SK-N-DZ (cell line): ENCODE measurements at regions not wholly inside any gene's neighbourhood (a gene's known extent, or its start where the extent isn't known, plus 50 kb on each side); places are given as distances from the start of the nearest gene placed in this dataset.
"Not testable (repeated sequence)": the region's sequence is repeated elsewhere in the genome, so short reads cannot be mapped to it uniquely, and the experiment has no call there.

Experiments used
- DNase-seq: peaks from one replicate; pipeline ENCODE4 v3.0.0-alpha.2; 2015; ENCODE audit warnings: low spot score

DNA sequence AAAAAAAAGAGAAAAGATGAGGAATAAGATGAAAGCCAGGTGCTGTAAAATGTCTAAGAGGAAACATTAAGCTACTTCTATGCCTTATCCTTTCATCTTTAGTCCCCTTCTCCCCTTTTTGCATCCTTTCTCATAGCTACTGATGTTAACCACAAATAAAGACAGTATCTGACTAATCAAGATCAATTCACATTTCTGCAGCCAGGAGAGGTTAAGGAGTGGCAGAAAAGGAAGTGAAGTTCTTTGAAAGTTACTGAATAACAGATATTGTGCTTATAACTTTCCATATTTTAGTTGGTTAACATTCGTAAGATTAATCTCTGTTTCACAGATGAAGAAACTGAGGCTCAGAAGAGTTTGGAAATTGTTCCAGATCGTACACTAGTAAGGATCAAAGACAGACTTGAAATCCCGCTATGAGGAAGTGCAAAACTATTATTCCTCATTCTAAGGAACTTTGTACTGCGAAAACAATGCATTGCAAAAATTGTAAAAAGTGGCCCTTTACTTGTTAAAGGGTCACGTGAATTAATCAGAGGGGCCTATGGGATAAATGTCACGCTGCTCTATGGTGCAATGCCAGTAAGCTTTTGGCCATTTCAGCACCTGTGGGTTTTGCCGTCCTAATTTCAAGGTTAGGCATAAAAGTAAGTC, 117.7 kb upstream of the GRM7 start:
- DNase-seq = no peak

DNA sequence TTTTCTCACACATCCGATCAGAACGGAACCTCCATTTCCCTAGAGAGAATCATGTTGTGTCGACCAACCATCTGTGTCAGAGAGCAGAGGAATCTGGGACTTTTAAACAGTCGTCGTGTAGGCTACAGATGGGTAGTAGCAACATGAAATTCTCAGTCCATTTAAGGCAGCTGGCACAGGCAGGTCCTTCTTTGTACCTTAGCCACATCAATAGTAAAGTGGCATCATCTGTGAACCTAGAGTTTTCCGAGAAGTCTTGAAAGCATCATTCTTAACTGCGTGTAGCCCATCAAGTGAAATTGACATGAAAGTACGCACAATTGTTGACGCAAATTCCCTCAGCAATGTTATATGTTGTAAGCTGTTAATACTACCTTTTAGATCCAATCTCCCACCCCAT, 114.5 kb upstream of the GRM7 start:
- no peak for DNase-seq

DNA sequence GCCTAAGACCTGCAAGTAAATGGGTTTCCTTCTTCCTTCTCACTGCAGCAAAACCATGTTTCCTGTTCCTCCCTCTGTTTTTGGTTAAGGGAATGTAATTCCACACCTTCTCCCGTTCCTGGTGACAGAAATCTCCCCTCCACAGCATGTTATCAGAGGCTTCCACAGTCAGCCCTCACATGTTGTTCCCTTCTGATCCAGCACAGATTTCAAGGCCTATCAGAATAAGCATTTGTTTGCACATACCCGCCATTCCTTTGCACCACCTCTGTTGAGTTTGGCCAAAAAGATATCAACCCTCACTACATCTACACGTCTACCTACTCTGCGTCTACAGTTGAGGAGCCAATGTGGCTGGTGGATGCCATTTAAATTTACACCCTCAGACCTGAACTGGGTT, 113.9 kb upstream of the GRM7 start:
- DNase-seq = no peak

DNA sequence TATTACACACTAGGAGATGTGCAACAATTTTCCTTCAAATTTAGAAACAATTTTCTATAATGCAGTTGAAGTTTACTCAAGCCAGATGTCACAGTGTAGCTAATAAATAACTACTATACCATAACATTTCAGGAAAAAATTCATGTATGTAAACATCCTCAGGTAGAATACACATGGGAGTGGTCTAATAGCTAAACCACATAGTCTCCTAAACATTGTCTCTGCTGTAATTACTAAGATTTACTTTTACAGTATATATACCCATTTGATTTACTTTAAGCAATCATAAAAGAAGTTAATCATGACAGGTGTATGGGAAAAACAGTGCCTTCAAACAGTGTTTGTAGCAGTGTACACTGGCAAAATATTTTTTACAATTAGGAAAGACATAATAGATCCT, 110.1 kb upstream of the GRM7 start:
- no peak for DNase-seq

DNA sequence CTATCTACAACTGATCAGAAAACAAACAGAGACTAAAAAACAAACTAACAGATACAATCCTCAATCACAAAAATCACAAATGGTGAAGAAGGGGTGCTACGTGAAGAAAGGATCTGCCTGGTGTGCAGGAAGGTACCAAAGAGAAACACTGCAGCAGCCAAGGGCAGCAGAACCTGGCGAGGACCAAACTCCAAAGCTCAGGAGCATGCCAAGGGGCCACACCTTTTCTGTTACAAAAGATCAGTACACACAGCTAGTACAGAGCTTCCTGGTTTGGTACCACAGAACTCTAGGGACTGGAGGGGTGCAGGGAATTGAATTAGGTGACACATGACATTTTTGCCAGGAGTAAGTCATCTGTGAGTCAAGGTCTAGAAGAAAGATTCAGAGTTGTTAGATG, 107.4 kb upstream of the GRM7 start:
- no peak for DNase-seq

DNA sequence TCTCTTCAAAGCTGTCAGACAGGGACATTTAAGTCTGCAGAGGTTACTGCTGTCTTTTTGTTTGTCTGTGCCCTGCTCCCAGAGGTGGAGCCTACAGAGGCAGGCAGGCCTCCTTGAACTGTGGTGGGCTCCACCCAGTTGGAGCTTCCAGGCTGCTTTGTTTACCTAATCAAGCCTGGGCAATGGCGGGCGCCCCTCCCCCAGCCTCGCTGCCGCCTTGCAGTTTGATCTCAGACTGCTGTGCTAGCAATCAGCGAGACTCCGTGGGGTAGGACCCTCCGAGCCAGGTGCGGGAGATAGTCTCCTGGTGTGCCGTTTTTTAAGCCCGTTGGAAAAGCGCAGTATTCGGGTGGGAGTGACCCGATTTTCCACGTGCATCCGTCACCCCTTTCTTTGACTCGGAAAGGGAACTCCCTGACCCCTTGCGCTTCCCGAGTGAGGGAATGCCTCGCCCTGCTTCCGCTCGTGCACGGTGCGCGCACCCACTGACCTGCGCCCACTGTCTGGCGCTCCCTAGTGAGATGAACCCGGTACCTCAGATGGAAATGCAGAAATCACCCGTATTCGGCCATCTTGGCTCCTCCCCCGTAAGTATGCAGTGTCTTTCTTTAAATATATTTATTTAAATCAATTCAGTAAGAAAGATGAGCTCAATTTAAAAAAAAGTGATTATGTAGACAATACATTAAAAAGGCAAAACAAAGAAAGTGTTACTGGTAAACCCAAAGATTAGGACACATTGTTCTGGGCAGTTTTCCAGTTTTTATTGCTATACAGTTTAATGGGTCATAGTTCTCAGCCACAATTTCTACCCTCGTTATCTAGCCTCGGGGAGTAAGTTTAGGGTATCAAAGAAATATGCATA, 91.2 kb upstream of the GRM7 start:
- DNase-seq = not testable (repeated sequence)

DNA sequence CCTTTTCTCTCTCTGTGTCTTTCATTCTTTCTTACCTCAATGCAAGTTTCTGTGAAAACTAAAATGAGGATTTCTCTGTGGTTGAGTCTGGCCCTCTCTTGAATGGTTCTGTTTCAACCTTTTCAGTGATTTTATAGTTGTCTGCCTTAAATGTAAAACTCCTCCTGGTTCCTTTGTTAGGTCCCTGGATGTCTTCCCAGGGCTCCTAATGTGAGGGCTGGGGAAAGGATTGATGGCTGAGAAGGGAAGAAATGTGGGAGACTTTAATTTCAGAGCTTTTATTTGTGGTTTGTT, 90.6 kb upstream of the GRM7 start:
- DNase-seq = no peak

DNA sequence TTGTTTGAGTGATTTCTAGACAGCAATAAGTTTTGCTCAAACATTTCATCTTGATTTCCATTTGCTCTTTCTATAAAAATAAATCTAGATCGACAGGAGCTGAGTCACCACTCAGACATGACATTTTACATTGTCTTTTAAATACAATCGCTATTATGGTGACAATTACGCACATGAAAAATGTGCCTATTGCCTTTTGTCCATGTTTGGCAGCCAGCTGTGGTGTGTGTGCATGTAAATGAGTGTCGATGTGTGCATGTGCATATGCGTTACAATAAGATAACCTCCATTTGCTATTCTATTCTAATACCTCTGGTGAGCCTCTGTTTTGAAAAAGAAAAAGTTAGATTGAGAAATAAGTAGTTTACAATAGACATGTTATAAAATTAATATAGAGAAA, 89.7 kb upstream of the GRM7 start:
- no peak for DNase-seq

DNA sequence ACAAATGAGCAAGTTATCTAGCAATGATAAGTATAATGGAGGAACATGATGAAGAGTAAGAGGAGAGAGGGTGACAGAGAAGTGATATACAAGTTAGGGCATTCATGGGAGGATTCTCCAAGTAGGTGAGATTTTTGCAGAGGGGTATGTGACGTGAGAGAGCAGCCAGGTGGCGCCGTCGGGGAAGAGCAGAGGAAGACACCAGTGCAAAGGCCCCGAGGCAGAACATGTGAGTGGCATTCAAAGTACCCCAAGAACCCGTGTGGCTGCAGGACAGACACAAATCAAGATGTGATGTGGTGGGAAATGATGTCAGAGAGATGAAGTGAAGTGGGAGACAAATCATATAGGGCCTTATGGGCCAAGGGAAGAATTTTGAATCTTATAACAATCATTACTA, 81.8 kb upstream of the GRM7 start:
- no peak for DNase-seq

DNA sequence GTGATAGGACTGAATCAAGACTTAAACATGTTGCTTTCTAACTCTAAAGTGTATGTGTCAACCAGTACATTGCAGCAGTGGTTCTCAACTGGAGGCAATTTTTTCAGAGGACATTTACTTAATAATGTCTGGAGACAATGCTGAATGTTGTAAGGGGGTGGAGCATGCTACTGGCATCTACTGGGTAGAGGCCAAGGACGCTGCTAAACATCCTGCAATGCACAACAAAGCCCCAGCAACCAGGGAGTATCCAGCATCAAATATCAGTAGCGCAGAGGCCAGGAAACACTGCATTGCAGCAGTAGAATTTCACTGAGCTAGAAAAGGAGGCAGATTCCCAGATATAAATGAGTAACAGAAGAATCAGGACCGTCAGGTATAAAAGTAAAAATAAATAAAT, 79.8 kb upstream of the GRM7 start:
- no peak for DNase-seq

DNA sequence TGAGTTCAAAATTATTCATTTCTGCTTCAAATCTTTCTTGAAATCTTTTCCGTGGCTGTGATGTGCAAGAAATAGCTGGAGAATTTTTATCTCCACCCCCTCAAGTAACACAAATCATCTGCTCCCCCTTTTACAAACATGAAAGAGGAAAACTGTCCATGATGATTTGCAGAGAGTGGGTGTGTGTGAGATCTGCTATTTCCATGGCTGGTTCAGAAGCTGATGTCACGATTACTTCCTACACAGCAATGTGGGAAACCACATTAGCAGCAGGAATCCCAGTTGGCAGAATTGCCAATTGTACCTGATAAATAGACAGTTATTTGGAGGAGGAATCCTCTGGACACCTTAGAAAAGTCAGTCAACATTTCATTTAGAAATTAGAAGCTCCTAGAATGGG, 75.2 kb upstream of the GRM7 start:
- DNase-seq = no peak

DNA sequence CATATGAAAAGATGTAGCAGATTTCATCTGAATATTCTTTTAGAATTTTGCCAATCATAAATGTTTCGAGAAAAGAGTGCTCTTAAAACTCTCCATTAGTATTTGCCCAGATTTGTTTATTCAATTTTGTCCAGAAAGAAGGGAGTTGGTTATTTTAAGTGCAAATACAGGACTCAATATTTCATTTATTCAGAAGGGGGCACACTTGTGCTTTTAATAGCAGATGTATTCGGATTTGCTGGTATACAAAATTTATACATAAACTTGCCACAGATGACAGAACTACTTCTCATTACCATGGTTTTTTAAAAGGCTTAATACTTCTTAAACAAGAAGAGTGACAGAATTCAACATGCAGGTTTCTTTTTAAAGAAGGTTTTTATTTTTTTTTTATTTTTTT, 69.8 kb upstream of the GRM7 start:
- DNase-seq = no peak

DNA sequence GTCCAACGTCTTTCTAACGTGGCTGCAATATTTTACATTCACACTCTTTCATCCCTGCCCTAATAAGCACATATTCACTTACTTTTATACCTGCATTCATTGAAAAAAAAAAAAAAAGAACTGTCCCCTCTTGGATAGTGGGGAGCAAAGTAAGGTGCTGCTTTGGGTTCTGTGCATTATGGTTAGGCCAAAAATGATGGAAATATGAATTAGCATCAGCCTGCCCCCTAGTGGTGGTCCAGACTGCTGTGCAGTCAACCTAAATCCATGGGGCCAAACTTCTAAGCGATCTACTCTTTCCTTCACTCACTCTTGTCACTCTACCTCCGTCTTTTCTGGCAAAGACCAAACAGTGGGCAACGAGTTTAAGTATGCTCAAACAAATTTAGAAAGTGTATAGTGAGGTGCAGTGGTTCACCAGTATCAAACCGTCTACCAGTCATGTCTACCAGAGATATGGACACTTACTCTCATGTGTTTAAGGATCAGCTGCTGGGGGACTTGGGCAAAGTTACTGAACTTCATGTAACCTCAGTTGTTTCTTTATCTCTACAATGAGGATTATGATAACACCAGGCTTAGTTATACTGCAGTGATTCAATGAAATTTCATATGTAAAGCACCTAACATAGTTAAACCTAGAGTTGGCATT, 61.5 kb upstream of the GRM7 start:
- DNase-seq = peak; percentile 65

DNA sequence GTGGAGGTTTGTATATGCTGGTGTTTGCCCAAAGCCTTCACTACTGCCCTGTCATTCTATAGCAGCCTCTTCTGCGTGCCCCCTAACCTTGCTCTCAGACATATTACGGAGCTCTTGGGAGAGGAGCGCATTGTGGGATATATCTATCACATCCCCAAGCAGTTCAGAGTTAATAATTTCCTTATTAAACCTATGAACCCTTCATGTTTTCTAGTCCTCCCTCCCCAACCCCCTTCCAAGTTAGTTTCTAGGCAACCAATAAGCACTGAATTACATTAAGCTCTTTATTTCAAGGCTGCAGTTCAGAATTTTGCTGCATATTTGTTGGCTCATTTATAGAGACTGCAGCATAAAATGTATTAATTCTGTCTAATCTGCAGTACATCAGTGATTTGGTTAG, 57.3 kb upstream of the GRM7 start:
- no peak for DNase-seq

DNA sequence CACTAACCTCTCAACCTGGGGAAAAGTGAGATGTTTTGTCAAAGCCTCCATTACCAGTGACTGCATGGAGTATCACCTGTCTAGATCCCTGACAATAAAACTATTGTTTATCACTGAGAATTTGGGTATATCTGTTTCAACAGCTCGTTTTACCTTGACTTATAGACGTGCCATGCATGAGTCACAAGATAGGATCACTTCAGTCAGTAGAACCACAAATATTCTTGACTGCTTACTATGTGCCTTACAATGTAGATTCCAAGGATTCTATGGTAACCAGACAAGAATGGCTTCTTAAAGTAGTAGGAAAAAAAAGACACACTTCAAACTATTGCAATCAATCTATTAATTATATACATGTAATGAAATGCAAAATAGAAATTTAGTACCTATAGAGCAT, 55.7 kb upstream of the GRM7 start:
- no peak for DNase-seq

DNA sequence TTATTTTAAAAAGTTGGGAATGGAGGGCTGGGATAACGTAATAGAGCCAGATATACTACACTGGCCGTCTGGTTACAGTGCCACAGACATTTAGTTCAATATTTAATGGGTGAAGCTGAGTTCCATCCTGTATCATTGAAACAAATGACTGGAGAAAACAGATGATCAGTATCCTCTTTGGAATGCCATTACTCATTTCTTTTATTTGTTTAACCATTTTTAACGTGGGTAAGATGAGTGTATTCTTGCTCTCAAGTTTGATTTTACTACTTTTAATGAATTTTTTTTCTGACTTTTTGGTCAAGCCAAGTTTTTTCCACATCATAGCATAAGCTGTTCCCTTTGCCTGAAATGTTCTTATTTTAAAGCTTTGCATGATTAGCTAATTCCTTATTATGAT, 53.9 kb upstream of the GRM7 start:
- no peak for DNase-seq

DNA sequence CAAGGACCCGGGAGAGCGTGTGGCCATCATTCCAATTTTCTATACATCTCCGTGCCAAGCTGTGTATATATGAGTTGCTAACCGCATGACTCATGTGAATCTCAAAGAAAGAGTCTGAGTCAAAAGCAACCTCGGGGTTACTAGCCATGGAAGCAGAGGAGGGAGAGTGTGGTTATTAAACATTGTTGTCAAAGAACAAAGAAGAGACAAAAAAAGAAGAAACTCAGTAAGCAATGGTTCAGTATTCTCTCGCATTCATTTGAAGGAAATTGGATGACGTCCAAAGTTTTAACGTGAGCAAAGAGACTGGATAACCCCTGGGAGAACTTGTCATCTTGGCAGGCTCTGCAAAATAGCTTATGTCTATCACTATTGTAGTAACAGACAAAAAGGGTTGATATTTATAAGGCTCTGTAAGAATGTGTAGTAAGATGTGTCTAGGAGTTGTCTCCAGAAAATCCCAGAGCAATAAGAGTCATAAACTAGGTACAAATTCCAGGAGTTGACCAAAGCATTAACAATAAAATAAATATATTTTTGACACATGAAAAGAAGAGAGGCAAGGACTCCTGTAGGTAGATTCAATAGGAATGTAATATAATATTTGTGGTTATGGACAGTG, 52.8 kb upstream of the GRM7 start:
- no peak for DNase-seq

DNA sequence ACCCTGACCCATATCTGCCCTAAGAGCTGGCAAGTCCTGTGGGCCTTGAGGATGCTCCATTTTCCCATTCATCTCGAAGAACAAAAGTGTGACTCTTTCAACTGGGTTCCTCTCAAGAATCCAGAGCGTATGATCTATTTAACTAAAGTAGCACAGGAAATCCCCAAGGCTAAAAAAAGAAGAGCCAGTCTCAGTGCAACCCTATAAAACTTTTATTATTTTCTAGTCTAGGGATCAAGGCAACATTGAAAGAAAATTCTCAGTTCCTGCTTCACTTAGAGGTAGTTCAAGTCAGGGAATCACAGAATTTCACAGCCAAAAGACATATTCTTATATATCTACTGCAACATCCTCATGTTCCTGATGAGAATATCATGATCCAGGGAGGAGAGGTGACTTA, 51.6 kb upstream of the GRM7 start:
- DNase-seq = no peak
